MM.1S (cell line): ENCODE measurements at regions not wholly inside any gene's neighbourhood (a gene's known extent, or its start where the extent isn't known, plus 50 kb on each side); places are given as distances from the start of the nearest gene placed in this dataset.
A peak's percentile ranks its signal among the peaks of the same experiment; 100 is the strongest.

Experiments
- DNase-seq: peaks from one replicate; pipeline ENCODE4 v3.0.0-alpha.2; 2015
- H2AFZ ChIP-seq: fragments of 300-600 bp; sonication (generic); 2 replicates; pipeline ENCODE4 v1.6.0; 2016; ENCODE audit warnings: antibody characterized with exemption, low read length
- H3F3A ChIP-seq: fragments of 300-600 bp; sonication (generic); 2 replicates; pipeline ENCODE4 v1.6.1; 2016; ENCODE audit warnings: mild to moderate bottlenecking, antibody characterized with exemption, low read length, moderate library complexity, mixed read lengths; ENCODE audit not compliant: insufficient read depth
- H3K27ac ChIP-seq: fragments of 300-600 bp; sonication (generic); 2 replicates; pipeline ENCODE4 v1.5.1; 2016; ENCODE audit warnings: mild to moderate bottlenecking, low read length
- H3K27me3 ChIP-seq: fragments of 300-600 bp; sonication (generic); replicated peaks from 2 replicates; pipeline ENCODE4 v1.6.0; 2016; ENCODE audit warnings: low read length; ENCODE audit not compliant: insufficient read depth
- H3K36me3 ChIP-seq: fragments of 300-600 bp; sonication (generic); replicated peaks from 2 replicates; pipeline ENCODE4 v1.6.1; 2016; ENCODE audit warnings: mild to moderate bottlenecking, low read length, mixed read lengths; ENCODE audit not compliant: insufficient read depth
- H3K4me1 ChIP-seq: fragments of 300-600 bp; sonication (generic); 2 replicates; pipeline ENCODE4 v1.6.1; 2016; ENCODE audit warnings: low read length, mixed read lengths
- H3K4me2 ChIP-seq: fragments of 300-600 bp; sonication (generic); 2 replicates; pipeline ENCODE4 v1.6.0; 2016; ENCODE audit warnings: low read depth, low read length
- H3K4me3 ChIP-seq: fragments of 300-600 bp; sonication (generic); 2 replicates; pipeline ENCODE4 v1.5.1; 2016; ENCODE audit warnings: low read length, mixed read lengths
- H3K79me2 ChIP-seq: fragments of 300-600 bp; sonication (generic); 2 replicates; pipeline ENCODE4 v1.6.1; 2016; ENCODE audit warnings: mixed run types, low read length, mixed read lengths
- H3K9ac ChIP-seq: fragments of 300-600 bp; sonication (generic); 2 replicates; pipeline ENCODE4 v1.6.1; 2016; ENCODE audit warnings: low read length, mixed read lengths
- H3K9me2 ChIP-seq: fragments of 300-600 bp; sonication (generic); replicated peaks from 2 replicates; pipeline ENCODE4 v1.6.1; 2016; ENCODE audit warnings: mild to moderate bottlenecking, low read length, mixed read lengths; ENCODE audit not compliant: insufficient read depth
- H3K9me3 ChIP-seq: fragments of 300-600 bp; sonication (generic); replicated peaks from 2 replicates; pipeline ENCODE4 v1.6.1; 2016; ENCODE audit warnings: mild to moderate bottlenecking, low read length, mixed read lengths; ENCODE audit not compliant: insufficient read depth
- H4K20me1 ChIP-seq: fragments of 300-600 bp; sonication (generic); 2 replicates; pipeline ENCODE4 v1.6.1; 2016; ENCODE audit warnings: mild to moderate bottlenecking, low read length, moderate library complexity, mixed read lengths; ENCODE audit not compliant: insufficient read depth
- EZH2 ChIP-seq: fragments of 300-600 bp; sonication (generic); optimal IDR thresholded peaks from 2 replicates; pipeline ENCODE3; 2017; ENCODE audit warnings: low read depth, mild to moderate bottlenecking, antibody characterized with exemption, low read length, mixed read lengths
- EZH2phosphoT487 ChIP-seq: fragments of 300-600 bp; sonication (generic); IDR thresholded peaks from 2 replicates; pipeline ENCODE4 v1.6.1; 2018; ENCODE audit warnings: antibody characterized with exemption, low read length
- TF ChIP-seq, protein P1 (sequence below): fragments of 300-600 bp; sonication (generic); IDR thresholded peaks from 2 replicates; pipeline ENCODE4 v1.5.1; 2016; ENCODE audit warnings: antibody characterized with exemption, low read length, mixed read lengths

DNA sequence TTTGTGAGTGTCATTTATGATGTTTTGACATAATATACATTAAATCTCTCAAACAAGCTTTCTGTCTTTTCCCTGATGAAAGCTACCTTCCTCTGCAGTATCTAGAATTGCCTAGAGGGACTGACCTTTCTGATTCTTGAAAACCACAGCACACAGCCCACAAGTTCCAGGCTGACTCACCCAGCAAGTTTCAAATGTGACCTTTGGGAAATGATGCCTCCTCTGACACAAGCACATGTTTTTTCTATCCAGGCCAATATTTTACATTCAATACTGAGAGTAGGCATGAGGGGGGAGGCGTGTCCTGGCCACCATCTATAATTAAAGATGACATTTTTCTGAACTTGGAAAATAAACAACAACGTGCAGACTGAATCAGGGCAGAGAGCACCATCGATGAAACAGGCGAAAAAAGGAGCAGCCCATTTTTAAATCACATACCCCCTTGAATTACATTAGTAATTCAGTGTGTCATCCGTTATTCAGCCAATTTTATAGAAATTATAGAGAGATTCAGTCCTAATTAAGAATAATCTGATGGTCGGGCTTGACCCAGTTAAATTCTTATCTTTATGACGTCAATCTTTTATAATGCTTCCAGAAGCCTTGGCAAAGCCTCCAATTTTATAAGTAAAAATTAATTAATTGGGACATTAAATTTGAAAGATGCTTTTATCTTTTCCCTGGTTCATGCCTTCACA lies 292.6 kb upstream of the CDH11 start:
- H3K27me3 ChIP-seq: no peaks in the 10 kb centered on the region
- no peaks in the 10 kb centered on the region for H3K79me2 ChIP-seq
- H3K36me3 ChIP-seq: no peaks in the 10 kb centered on the region
- no peaks in the 10 kb centered on the region for H3K9me3 ChIP-seq
- H3K4me2 ChIP-seq: no peak overlapping the region
- H3K9ac ChIP-seq: no peak overlapping the region
- no peak overlapping the region for H3K4me3 ChIP-seq
- TF ChIP-seq EZH2 (no peak), EZH2phosphoT487 (no peak)
- TF ChIP-seq, protein P1, sequence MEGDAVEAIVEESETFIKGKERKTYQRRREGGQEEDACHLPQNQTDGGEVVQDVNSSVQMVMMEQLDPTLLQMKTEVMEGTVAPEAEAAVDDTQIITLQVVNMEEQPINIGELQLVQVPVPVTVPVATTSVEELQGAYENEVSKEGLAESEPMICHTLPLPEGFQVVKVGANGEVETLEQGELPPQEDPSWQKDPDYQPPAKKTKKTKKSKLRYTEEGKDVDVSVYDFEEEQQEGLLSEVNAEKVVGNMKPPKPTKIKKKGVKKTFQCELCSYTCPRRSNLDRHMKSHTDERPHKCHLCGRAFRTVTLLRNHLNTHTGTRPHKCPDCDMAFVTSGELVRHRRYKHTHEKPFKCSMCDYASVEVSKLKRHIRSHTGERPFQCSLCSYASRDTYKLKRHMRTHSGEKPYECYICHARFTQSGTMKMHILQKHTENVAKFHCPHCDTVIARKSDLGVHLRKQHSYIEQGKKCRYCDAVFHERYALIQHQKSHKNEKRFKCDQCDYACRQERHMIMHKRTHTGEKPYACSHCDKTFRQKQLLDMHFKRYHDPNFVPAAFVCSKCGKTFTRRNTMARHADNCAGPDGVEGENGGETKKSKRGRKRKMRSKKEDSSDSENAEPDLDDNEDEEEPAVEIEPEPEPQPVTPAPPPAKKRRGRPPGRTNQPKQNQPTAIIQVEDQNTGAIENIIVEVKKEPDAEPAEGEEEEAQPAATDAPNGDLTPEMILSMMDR: no peak
- no peaks in the 10 kb centered on the region; the same call in 1 of the 2 replicates for H3F3A ChIP-seq
- H4K20me1 ChIP-seq: no peaks in the 10 kb centered on the region
- DNase-seq: peak; percentile 72
- peaks cover 6% of the 10 kb centered on the region for H3K4me1 ChIP-seq
- H3K27ac ChIP-seq: no peak overlapping the region
- H3K9me2 ChIP-seq: no peaks in the 10 kb centered on the region
- no peak overlapping the region for H2AFZ ChIP-seq

DNA sequence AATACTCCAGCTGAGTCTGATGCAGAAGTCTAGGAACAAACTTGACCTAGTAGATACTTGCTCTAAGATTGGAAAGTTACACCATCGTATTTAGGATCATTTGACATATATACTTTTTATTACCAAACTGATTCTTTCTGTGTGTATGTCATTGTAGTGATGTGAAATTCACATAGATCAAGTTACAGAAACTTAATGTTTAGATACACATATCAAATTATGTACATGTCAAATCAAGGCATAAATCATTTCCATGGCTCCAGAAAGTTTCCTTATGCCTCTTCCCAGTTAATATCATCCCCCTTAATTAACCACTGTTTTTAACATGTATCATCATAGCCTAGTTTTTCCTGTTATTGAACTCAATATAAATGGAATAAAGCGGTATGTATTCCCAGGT lies 292.0 kb upstream of the CDH11 start:
- Histone ChIP-seq H3K4me3 (no peak overlapping the region), H3K79me2 (no peaks in the 10 kb centered on the region), H3K27ac (no peak overlapping the region), H3K9ac (no peak overlapping the region), H3K36me3 (no peaks in the 10 kb centered on the region), H2AFZ (no peak overlapping the region), H3K4me1 (peaks cover 6% of the 10 kb centered on the region), H3K9me3 (no peaks in the 10 kb centered on the region), H3K9me2 (no peaks in the 10 kb centered on the region), H3K27me3 (no peaks in the 10 kb centered on the region), H4K20me1 (no peaks in the 10 kb centered on the region), H3K4me2 (no peak overlapping the region), H3F3A (no peaks in the 10 kb centered on the region; the same call in 1 of the 2 replicates)
- DNase-seq: no peak
- TF ChIP-seq, protein P1: no peak
- TF ChIP-seq EZH2phosphoT487: no peak
- TF ChIP-seq EZH2: no peak

- TF ChIP-seq EZH2: no peak
- no peak for TF ChIP-seq EZH2phosphoT487
- TF ChIP-seq, protein P1: no peak
- no peaks in the 10 kb centered on the region for H3K9me3 ChIP-seq
- H3K9ac ChIP-seq: no peak overlapping the region
- DNase-seq: no peak
- H3K4me3 ChIP-seq: no peak overlapping the region
- H3K9me2 ChIP-seq: no peaks in the 10 kb centered on the region
- no peak overlapping the region for H3K27ac ChIP-seq
- H3K36me3 ChIP-seq: no peaks in the 10 kb centered on the region
- peaks cover 6% of the 10 kb centered on the region for H3K4me1 ChIP-seq
- H2AFZ ChIP-seq: no peak overlapping the region
- H3F3A ChIP-seq: no peaks in the 10 kb centered on the region; the same call in 1 of the 2 replicates
- H3K27me3 ChIP-seq: no peaks in the 10 kb centered on the region
- H4K20me1 ChIP-seq: no peaks in the 10 kb centered on the region
- H3K79me2 ChIP-seq: no peaks in the 10 kb centered on the region
- H3K4me2 ChIP-seq: no peak overlapping the region
Observed at GRCh38 chr16:65410801-65411200, 288.9 kb upstream of the CDH11 start.
